CD4-positive, CD25-positive, alpha-beta regulatory T cell (primary cell): ENCODE measurements at regions not wholly inside any gene's neighbourhood (a gene's known extent, or its start where the extent isn't known, plus 50 kb on each side); places are given as distances from the start of the nearest gene placed in this dataset.

ENCODE experiments used
- ATAC-seq, 2 donors: fragments of 150-1000 bp; cut with Tn5 transposase; one replicate each; pipeline ENCODE4 v1.10.0; 2021; ENCODE audit warnings: low read depth in 2 of 2, moderate number of reproducible peaks in 2 of 2, moderate library complexity in 1 of 2
- DNase-seq, 3 donors: peaks; one replicate each; pipeline versions ENCODE4 v3.0.0 to v3.0.0-alpha.2; 2012 to 2022; ENCODE audit warnings: mixed read lengths in 1 of 3
- H3K27ac ChIP-seq: one replicate; pipeline ENCODE4 v1.7.0; 2013; ENCODE audit warnings: mild to moderate bottlenecking, low read length; ENCODE audit not compliant: insufficient read depth, poor library complexity, severe bottlenecking
- H3K27me3 ChIP-seq: one replicate; pipeline ENCODE4 v1.7.0; 2013; ENCODE audit warnings: low read length; ENCODE audit not compliant: control insufficient read depth, insufficient read depth
- H3K36me3 ChIP-seq: one replicate; pipeline ENCODE4 v1.7.0; 2013; ENCODE audit warnings: mild to moderate bottlenecking, low read length, moderate library complexity; ENCODE audit not compliant: control insufficient read depth, insufficient read depth
- H3K4me1 ChIP-seq: 2 replicates; pipeline ENCODE4 v1.7.0; 2013; ENCODE audit warnings: mild to moderate bottlenecking, low read length; ENCODE audit not compliant: insufficient read depth, control insufficient read depth, poor library complexity, severe bottlenecking
- H3K4me3 ChIP-seq: one replicate; pipeline ENCODE4 v1.7.0; 2013; ENCODE audit warnings: low read depth, mild to moderate bottlenecking, low read length, moderate library complexity
- H3K9me3 ChIP-seq, 2 experiments: 1 replicate in 1 of 2; 2 replicates in 1 of 2; pipeline ENCODE4 v1.7.0; 2013; ENCODE audit warnings: low read length in 2 of 2, mild to moderate bottlenecking in 1 of 2, moderate library complexity in 1 of 2; ENCODE audit not compliant: control insufficient read depth in 2 of 2
- H3K27ac Mint-ChIP-seq, 3 donors: one replicate each; pipeline ENCODE4 v1.8.0; 2020 to 2022; ENCODE audit warnings: mild to moderate bottlenecking in 3 of 3, mixed read lengths in 3 of 3, moderate library complexity in 2 of 3
- H3K27me3 Mint-ChIP-seq: one replicate; pipeline ENCODE4 v1.8.0; 2022; ENCODE audit warnings: mild to moderate bottlenecking, mixed read lengths
- H3K36me3 Mint-ChIP-seq: one replicate; pipeline ENCODE4 v1.8.0; 2020; ENCODE audit warnings: mixed read lengths
- H3K4me1 Mint-ChIP-seq, 4 donors: one replicate each; pipeline ENCODE4 v1.8.0; 2020 to 2022; ENCODE audit warnings: mixed read lengths in 4 of 4, mild to moderate bottlenecking in 1 of 4
- H3K4me3 Mint-ChIP-seq, 4 donors: one replicate each; pipeline ENCODE4 v1.8.0; 2020 to 2022; ENCODE audit warnings: mild to moderate bottlenecking in 4 of 4, mixed read lengths in 4 of 4, moderate library complexity in 3 of 4
- H3K9me3 Mint-ChIP-seq, 7 donors: one replicate each; pipeline ENCODE4 v1.8.0; 2020 to 2022; ENCODE audit warnings: mixed read lengths in 7 of 7, mild to moderate bottlenecking in 3 of 7, moderate library complexity in 2 of 7

- DNase-seq: no peak
- no peak for ATAC-seq
- Histone ChIP-seq H3K4me1 (no peaks in the 10 kb centered on the region), H3K9me3 (peaks cover 1 to 6% of the 10 kb centered on the region in 2 experiments), H3K27me3 (no peaks in the 10 kb centered on the region), H3K36me3 (no peaks in the 10 kb centered on the region), H3K27ac (no peak overlapping the region), H3K4me3 (no peak overlapping the region)
- Mint-ChIP-seq H3K9me3 (peaks cover 0 to 16% (median 5%) of the 10 kb centered on the region in 7 donors), H3K4me1 (no peaks in the 10 kb centered on the region), H3K27ac (no peak overlapping the region), H3K27me3 (no peaks in the 10 kb centered on the region), H3K36me3 (no peaks in the 10 kb centered on the region), H3K4me3 (no peak overlapping the region)
Observed at GRCh38 chr2:103810875-103811274, 1043.0 kb upstream of the POU3F3 start.

- Histone ChIP-seq H3K4me1 (no peaks in the 10 kb centered on the region), H3K9me3 (peaks cover 1 to 6% of the 10 kb centered on the region in 2 experiments), H3K27ac (no peak overlapping the region), H3K27me3 (no peaks in the 10 kb centered on the region), H3K4me3 (no peak overlapping the region), H3K36me3 (no peaks in the 10 kb centered on the region)
- ATAC-seq (no peak), DNase-seq (no peak)
- Mint-ChIP-seq H3K9me3 (peaks cover 0 to 18% (median 3%) of the 10 kb centered on the region in 7 donors), H3K27ac (no peak overlapping the region), H3K4me1 (no peaks in the 10 kb centered on the region), H3K27me3 (no peaks in the 10 kb centered on the region), H3K4me3 (no peak overlapping the region), H3K36me3 (no peaks in the 10 kb centered on the region)
Observed at GRCh38 chr2:103814016-103814415, 1039.9 kb upstream of the POU3F3 start.

- no peak overlapping the region for H3K27ac Mint-ChIP-seq
- Histone ChIP-seq H3K36me3 (no peaks in the 10 kb centered on the region), H3K27ac (no peak overlapping the region)
Observed at GRCh38 chr2:103815731-103816130, 1038.2 kb upstream of the POU3F3 start.

GRCh38 chr2:103817746-103818145 is 1036.2 kb upstream of the POU3F3 start:
- Histone ChIP-seq H3K4me3 (no peak overlapping the region), H3K9me3 (no peaks in the 10 kb centered on the region), H3K4me1 (no peaks in the 10 kb centered on the region), H3K27ac (no peak overlapping the region), H3K36me3 (no peaks in the 10 kb centered on the region), H3K27me3 (no peaks in the 10 kb centered on the region)
- Mint-ChIP-seq H3K9me3 (peaks cover 0 to 28% (median 6%) of the 10 kb centered on the region in 7 donors), H3K4me1 (no peaks in the 10 kb centered on the region), H3K36me3 (no peaks in the 10 kb centered on the region), H3K4me3 (no peak overlapping the region), H3K27me3 (no peaks in the 10 kb centered on the region), H3K27ac (no peak overlapping the region)
- no peak for ATAC-seq
- no peak for DNase-seq

More at GRCh38 chr2:103815731-103816130, 1038.2 kb upstream of the POU3F3 start:
- H3K27me3 Mint-ChIP-seq: no peaks in the 10 kb centered on the region
- Histone ChIP-seq H3K27me3 (no peaks in the 10 kb centered on the region), H3K9me3 (peaks cover 1 to 5% of the 10 kb centered on the region in 2 experiments), H3K4me1 (no peaks in the 10 kb centered on the region), H3K4me3 (no peak overlapping the region)
- no peaks in the 10 kb centered on the region for H3K4me1 Mint-ChIP-seq
- no peak for ATAC-seq
- H3K36me3 Mint-ChIP-seq: no peaks in the 10 kb centered on the region
- DNase-seq: no peak
- H3K4me3 Mint-ChIP-seq: no peak overlapping the region
- H3K9me3 Mint-ChIP-seq: peaks cover 0 to 28% (median 6%) of the 10 kb centered on the region in 7 donors

GRCh38 chr2:103818176-103818575 is 1035.7 kb upstream of the POU3F3 start:
- Histone ChIP-seq H3K36me3 (no peaks in the 10 kb centered on the region), H3K4me3 (no peak overlapping the region), H3K27ac (no peak overlapping the region), H3K9me3 (no peaks in the 10 kb centered on the region), H3K4me1 (no peaks in the 10 kb centered on the region), H3K27me3 (no peaks in the 10 kb centered on the region)
- Mint-ChIP-seq H3K27ac (no peak overlapping the region), H3K9me3 (peaks cover 0 to 28% (median 6%) of the 10 kb centered on the region in 7 donors), H3K4me1 (no peaks in the 10 kb centered on the region), H3K4me3 (no peak overlapping the region), H3K27me3 (no peaks in the 10 kb centered on the region), H3K36me3 (no peaks in the 10 kb centered on the region)
- ATAC-seq (no peak), DNase-seq (no peak)

- Histone ChIP-seq H3K4me3 (no peak overlapping the region), H3K36me3 (no peaks in the 10 kb centered on the region), H3K27me3 (no peaks in the 10 kb centered on the region), H3K4me1 (no peaks in the 10 kb centered on the region), H3K27ac (no peak overlapping the region), H3K9me3 (no peaks in the 10 kb centered on the region)
- no peaks in the 10 kb centered on the region for H3K27me3 Mint-ChIP-seq
- DNase-seq (no peak), ATAC-seq (no peak)
- peaks cover 0 to 28% (median 6%) of the 10 kb centered on the region in 7 donors for H3K9me3 Mint-ChIP-seq
- no peaks in the 10 kb centered on the region for H3K36me3 Mint-ChIP-seq
- H3K4me3 Mint-ChIP-seq: no peak overlapping the region
- no peak overlapping the region for H3K27ac Mint-ChIP-seq
- no peaks in the 10 kb centered on the region for H3K4me1 Mint-ChIP-seq
Observed at GRCh38 chr2:103819599-103819998, 1034.3 kb upstream of the POU3F3 start.

GRCh38 chr2:103823847-103824246 is 1030.1 kb upstream of the POU3F3 start:
- no peaks in the 10 kb centered on the region for H3K36me3 ChIP-seq
- H3K27me3 Mint-ChIP-seq: no peaks in the 10 kb centered on the region
- H3K4me1 ChIP-seq: no peaks in the 10 kb centered on the region
- H3K4me3 ChIP-seq: no peak overlapping the region
- ATAC-seq (no peak), DNase-seq (no peak)
- no peaks in the 10 kb centered on the region for H3K36me3 Mint-ChIP-seq
- H3K4me1 Mint-ChIP-seq: no peaks in the 10 kb centered on the region
- peaks cover 0 to 33% (median 6%) of the 10 kb centered on the region in 7 donors for H3K9me3 Mint-ChIP-seq
- H3K27me3 ChIP-seq: no peaks in the 10 kb centered on the region
- H3K27ac Mint-ChIP-seq: no peak overlapping the region
- H3K4me3 Mint-ChIP-seq: no peak overlapping the region
- H3K9me3 ChIP-seq: no peaks in the 10 kb centered on the region
- H3K27ac ChIP-seq: no peak overlapping the region

- H3K36me3 ChIP-seq: no peaks in the 10 kb centered on the region
Observed at GRCh38 chr2:103847276-103847675, 1006.6 kb upstream of the POU3F3 start.

More at GRCh38 chr2:103847276-103847675, 1006.6 kb upstream of the POU3F3 start:
- no peak overlapping the region for H3K4me3 ChIP-seq
- ATAC-seq (no peak), DNase-seq (no peak)
- H3K9me3 ChIP-seq: no peaks in the 10 kb centered on the region
- Mint-ChIP-seq H3K36me3 (no peaks in the 10 kb centered on the region), H3K4me1 (no peaks in the 10 kb centered on the region), H3K9me3 (peaks cover 0 to 35% (median 8%) of the 10 kb centered on the region in 7 donors), H3K4me3 (no peak overlapping the region), H3K27me3 (no peaks in the 10 kb centered on the region), H3K27ac (no peak overlapping the region)
- no peaks in the 10 kb centered on the region for H3K27me3 ChIP-seq
- H3K4me1 ChIP-seq: no peaks in the 10 kb centered on the region
- H3K27ac ChIP-seq: no peak overlapping the region
